HCT116 (cell line): ENCODE measurements at regions not wholly inside any gene's neighbourhood (a gene's known extent, or its start where the extent isn't known, plus 50 kb on each side); places are given as distances from the start of the nearest gene placed in this dataset.

ENCODE experiments used
- ATAC-seq: fragments of 200-7000 bp; cut with Tn5 transposase; 2 replicates; pipeline ENCODE4 v1.9.1; 2020; ENCODE audit warnings: mild to moderate bottlenecking, moderate library complexity
- BruUV-seq: library from RNA; stranded (reverse); fragments of 400-500 nt; replicated peaks from 2 replicates; lab custom pipeline; 2021; lab: Mats Ljungman, UMichigan
- CTCF ChIA-PET: fragments of 300-600 bp; sonication (Branson Sonifier 250); formaldehyde crosslinking; loops from one replicate; lab custom pipeline; 2021; ENCODE audit warnings: antibody characterized with exemption; lab: Charles Lee
- POLR2A ChIA-PET: fragments of 300-600, 350-600 bp; sonication (Branson Sonifier 250); formaldehyde crosslinking; loops from one replicate; lab custom pipeline; 2021; ENCODE audit warnings: antibody characterized with exemption; lab: Charles Lee
- RAD21 ChIA-PET, 2 experiments: fragments of 300-600 bp; sonication (Branson Sonifier 250); formaldehyde crosslinking; loops; one replicate each; lab custom pipeline; 2023; ENCODE audit warnings: low total read pairs in 2 of 2; ENCODE audit not compliant: uncharacterized antibody in 2 of 2, unreplicated experiment in 2 of 2, low non-redundant PET in 1 of 2; lab: Charles Lee
- DNase-seq: peaks from one replicate; pipeline ENCODE4 v3.0.0-alpha.2; 2010; ENCODE audit warnings: low read depth, low spot score
- H2AFZ ChIP-seq: fragments of 200-600 bp; shearing (Covaris generic), sonication (generic); 2 replicates; pipeline ENCODE4 v1.6.1; 2017; ENCODE audit warnings: low read depth, mixed run types, mixed read lengths, antibody characterized with exemption, low read length; ENCODE audit not compliant: poor library complexity, severe bottlenecking
- H3K27ac ChIP-seq: 2 replicates; pipeline ENCODE4 v1.5.1; 2012; ENCODE audit warnings: low read depth, low read length
- H3K27me3 ChIP-seq: fragments of 200-600 bp; sonication (generic); 2 replicates; pipeline ENCODE4 v1.6.1; 2016; ENCODE audit warnings: mixed run types, low read length, mixed read lengths; ENCODE audit not compliant: insufficient read depth
- H3K36me3 ChIP-seq, 2 experiments: fragments of 200-500 bp in 1 of 2; fragments of 200-600 bp in 1 of 2; sonication (Bioruptor generic) in 1 of 2; sonication (generic) in 1 of 2; 2 replicates each; pipeline versions ENCODE4 v1.5.1 to v1.6.1; 2014 to 2016; ENCODE audit warnings: low read length in 2 of 2, inconsistent platforms in 1 of 2, mixed read lengths in 1 of 2, mixed run types in 1 of 2; ENCODE audit not compliant: insufficient read depth in 2 of 2, control insufficient read depth in 1 of 2
- H3K4me1 ChIP-seq, 2 experiments: fragments of 200-600 bp in 1 of 2; sonication (generic) in 1 of 2; 2 replicates each; pipeline versions ENCODE4 v1.5.1 to v1.6.1; 2012 to 2017; ENCODE audit warnings: low read length in 2 of 2, inconsistent platforms in 1 of 2, mild to moderate bottlenecking in 1 of 2, mixed read lengths in 1 of 2, mixed run types in 1 of 2, moderate library complexity in 1 of 2; ENCODE audit not compliant: insufficient read depth in 2 of 2, control insufficient read depth in 1 of 2
- H3K4me2 ChIP-seq: fragments of 200-600 bp; sonication (generic); 2 replicates; pipeline ENCODE4 v1.6.1; 2017; ENCODE audit warnings: mixed run types, low read length, mixed read lengths
- H3K4me3 ChIP-seq, 2 experiments: fragments of 200-600 bp in 1 of 2; sonication (generic) in 1 of 2; replicated peaks in 1 of 2; 2 replicates each; pipeline ENCODE4 v1.5.1; 2011 to 2016; ENCODE audit warnings: low read length in 2 of 2, control low read depth in 1 of 2, low read depth in 1 of 2, mild to moderate bottlenecking in 1 of 2, mixed read lengths in 1 of 2, mixed run types in 1 of 2
- H3K79me2 ChIP-seq: fragments of 200-600 bp; sonication (generic); 2 replicates; pipeline ENCODE4 v1.6.1; 2017; ENCODE audit warnings: mild to moderate bottlenecking, mixed run types, low read length, moderate library complexity, mixed read lengths; ENCODE audit not compliant: insufficient read depth
- H3K9ac ChIP-seq: fragments of 200-600 bp; sonication (generic); 2 replicates; pipeline ENCODE4 v1.6.1; 2016; ENCODE audit warnings: low read length, mixed read lengths
- H3K9me2 ChIP-seq: fragments of 200-600 bp; sonication (generic), shearing (Covaris generic); 2 replicates; pipeline ENCODE4 v1.6.1; 2017; ENCODE audit warnings: mixed run types, mild to moderate bottlenecking, moderate library complexity; ENCODE audit not compliant: insufficient read depth
- H3K9me3 ChIP-seq, 2 experiments: fragments of 200-500 bp in 1 of 2; fragments of 200-600 bp in 1 of 2; sonication (Bioruptor generic) in 1 of 2; sonication (generic) in 1 of 2; 2 replicates each; pipeline ENCODE4 v1.6.1; 2014 to 2017; ENCODE audit warnings: low read length in 2 of 2, mixed read lengths in 2 of 2, inconsistent platforms in 1 of 2, low read depth in 1 of 2, mild to moderate bottlenecking in 1 of 2, mixed run types in 1 of 2, moderate library complexity in 1 of 2; ENCODE audit not compliant: control insufficient read depth in 1 of 2, insufficient read depth in 1 of 2
- H4K20me1 ChIP-seq: fragments of 200-600 bp; sonication (generic), shearing (Covaris generic); 2 replicates; pipeline ENCODE4 v1.6.1; 2017; ENCODE audit warnings: mixed run types, mild to moderate bottlenecking, moderate library complexity; ENCODE audit not compliant: insufficient read depth
- CBX3 ChIP-seq: IDR thresholded peaks from 2 replicates; pipeline ENCODE4 v1.6.1; 2012; ENCODE audit warnings: low read depth
- EGR1 ChIP-seq: IDR thresholded peaks from 2 replicates; pipeline ENCODE4 v1.6.1; 2012; ENCODE audit warnings: low read depth
- EZH2 ChIP-seq: fragments of 200-600 bp; sonication (generic); IDR thresholded peaks from 2 replicates; pipeline ENCODE4 v1.6.1; 2017; ENCODE audit warnings: antibody characterized with exemption, mixed run types
- EZH2phosphoT487 ChIP-seq: fragments of 200-600 bp; IDR thresholded peaks from 2 replicates; pipeline ENCODE4 v1.6.1; 2018; ENCODE audit warnings: antibody characterized with exemption, borderline replicate concordance
- FOSL1 ChIP-seq: IDR thresholded peaks from 2 replicates; pipeline ENCODE4 v1.6.1; 2012; ENCODE audit warnings: low read depth
- JUND ChIP-seq: IDR thresholded peaks from 2 replicates; pipeline ENCODE4 v1.6.1; 2012
- MAX ChIP-seq: IDR thresholded peaks from 2 replicates; pipeline ENCODE4 v1.6.1; 2012
- POLR2AphosphoS5 ChIP-seq: IDR thresholded peaks from 2 replicates; pipeline ENCODE4 v1.6.1; 2011; ENCODE audit warnings: mild to moderate bottlenecking, low read depth, low read length, moderate library complexity
- REST ChIP-seq: IDR thresholded peaks from 2 replicates; pipeline ENCODE4 v1.6.1; 2012; ENCODE audit warnings: low read depth
- SIN3A ChIP-seq: IDR thresholded peaks from 2 replicates; pipeline ENCODE4 v1.6.1; 2012; ENCODE audit warnings: low read depth
- SP1 ChIP-seq: IDR thresholded peaks from 2 replicates; pipeline ENCODE4 v1.6.1; 2012; ENCODE audit warnings: low read depth
- TCF7L2 ChIP-seq: IDR thresholded peaks from 2 replicates; pipeline ENCODE4 v1.7.0; 2011; ENCODE audit warnings: borderline replicate concordance, inconsistent platforms; ENCODE audit not compliant: insufficient read depth, insufficient read length; ENCODE audit errors: extremely low read depth
- YY1 ChIP-seq: IDR thresholded peaks from 2 replicates; pipeline ENCODE4 v1.6.1; 2011; ENCODE audit warnings: low read length, low read depth, moderate library complexity, mild to moderate bottlenecking; ENCODE audit not compliant: insufficient replicate concordance; ENCODE audit errors: extremely low read depth
- ZFX ChIP-seq: fragments of 450-650 bp; IDR thresholded peaks from 2 replicates; pipeline ENCODE4 v1.6.1; 2017
- ZNF274 ChIP-seq: fragments of 200-500 bp; sonication (Bioruptor generic); IDR thresholded peaks from 2 replicates; pipeline ENCODE4 v1.6.1; 2014; ENCODE audit warnings: mild to moderate bottlenecking, low read depth, low read length, inconsistent platforms
- intact Hi-C: fragments of 100-400 bp; cut with micrococcal nuclease; formaldehyde crosslinking; loops from 2 replicates; pipeline ENCODE4 v1.10.0; 2022
- TF ChIP-seq, protein P1 (sequence below), 3 experiments: fragments of 200-600 bp in 1 of 3; sonication (generic) in 1 of 3; IDR thresholded peaks in 2 of 3; conservative IDR thresholded peaks in 1 of 3; 2 replicates each; pipeline ENCODE4 v1.5.1; 2012 to 2017; ENCODE audit warnings: low read depth in 2 of 3, low read length in 2 of 3, antibody characterized with exemption in 1 of 3, borderline replicate concordance in 1 of 3, control low read depth in 1 of 3, mild to moderate bottlenecking in 1 of 3, mixed read lengths in 1 of 3, mixed run types in 1 of 3, moderate library complexity in 1 of 3; ENCODE audit not compliant: insufficient read depth in 1 of 3
- TF ChIP-seq, protein P2 (sequence below): IDR thresholded peaks from 2 replicates; pipeline ENCODE4 v1.6.1; 2011; ENCODE audit warnings: mild to moderate bottlenecking, low read length, moderate library complexity; ENCODE audit not compliant: insufficient replicate concordance; ENCODE audit errors: extremely low read depth

GRCh38 chr14:37650356-37651037 lies 55.1 kb downstream of the TTC6 start:
- intact Hi-C loops, result no loop called here

More at GRCh38 chr14:37650356-37651037, 55.1 kb downstream of the TTC6 start:
- RAD21 ChIA-PET, result no interaction called here
- TF ChIP-seq ZNF274 (no peak), EZH2phosphoT487 (no peak), EGR1 (no peak), SIN3A (no peak), FOSL1 (no peak), POLR2AphosphoS5 (no peak), ZFX (no peak), MAX (no peak), REST (no peak), TCF7L2 (no peak), SP1 (no peak), YY1 (no peak), CBX3 (no peak), EZH2 (no peak), JUND (no peak)
- TF ChIP-seq, protein P1, sequence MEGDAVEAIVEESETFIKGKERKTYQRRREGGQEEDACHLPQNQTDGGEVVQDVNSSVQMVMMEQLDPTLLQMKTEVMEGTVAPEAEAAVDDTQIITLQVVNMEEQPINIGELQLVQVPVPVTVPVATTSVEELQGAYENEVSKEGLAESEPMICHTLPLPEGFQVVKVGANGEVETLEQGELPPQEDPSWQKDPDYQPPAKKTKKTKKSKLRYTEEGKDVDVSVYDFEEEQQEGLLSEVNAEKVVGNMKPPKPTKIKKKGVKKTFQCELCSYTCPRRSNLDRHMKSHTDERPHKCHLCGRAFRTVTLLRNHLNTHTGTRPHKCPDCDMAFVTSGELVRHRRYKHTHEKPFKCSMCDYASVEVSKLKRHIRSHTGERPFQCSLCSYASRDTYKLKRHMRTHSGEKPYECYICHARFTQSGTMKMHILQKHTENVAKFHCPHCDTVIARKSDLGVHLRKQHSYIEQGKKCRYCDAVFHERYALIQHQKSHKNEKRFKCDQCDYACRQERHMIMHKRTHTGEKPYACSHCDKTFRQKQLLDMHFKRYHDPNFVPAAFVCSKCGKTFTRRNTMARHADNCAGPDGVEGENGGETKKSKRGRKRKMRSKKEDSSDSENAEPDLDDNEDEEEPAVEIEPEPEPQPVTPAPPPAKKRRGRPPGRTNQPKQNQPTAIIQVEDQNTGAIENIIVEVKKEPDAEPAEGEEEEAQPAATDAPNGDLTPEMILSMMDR (IDR thresholded peaks at IDR 0.05 in 2 of 3, conservative IDR thresholded peaks at IDR 0.05 in 1 of 3; ENCODE audit: borderline replicate concordance in 1 of 3, insufficient read depth in 1 of 3, low read depth in 2 of 3, low read length in 2 of 3), result no peak
- TF ChIP-seq, protein P2, sequence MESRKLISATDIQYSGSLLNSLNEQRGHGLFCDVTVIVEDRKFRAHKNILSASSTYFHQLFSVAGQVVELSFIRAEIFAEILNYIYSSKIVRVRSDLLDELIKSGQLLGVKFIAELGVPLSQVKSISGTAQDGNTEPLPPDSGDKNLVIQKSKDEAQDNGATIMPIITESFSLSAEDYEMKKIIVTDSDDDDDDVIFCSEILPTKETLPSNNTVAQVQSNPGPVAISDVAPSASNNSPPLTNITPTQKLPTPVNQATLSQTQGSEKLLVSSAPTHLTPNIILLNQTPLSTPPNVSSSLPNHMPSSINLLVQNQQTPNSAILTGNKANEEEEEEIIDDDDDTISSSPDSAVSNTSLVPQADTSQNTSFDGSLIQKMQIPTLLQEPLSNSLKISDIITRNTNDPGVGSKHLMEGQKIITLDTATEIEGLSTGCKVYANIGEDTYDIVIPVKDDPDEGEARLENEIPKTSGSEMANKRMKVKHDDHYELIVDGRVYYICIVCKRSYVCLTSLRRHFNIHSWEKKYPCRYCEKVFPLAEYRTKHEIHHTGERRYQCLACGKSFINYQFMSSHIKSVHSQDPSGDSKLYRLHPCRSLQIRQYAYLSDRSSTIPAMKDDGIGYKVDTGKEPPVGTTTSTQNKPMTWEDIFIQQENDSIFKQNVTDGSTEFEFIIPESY, result no peak
- H3K4me2 ChIP-seq, result no peak overlapping the region
- no peaks in the 10 kb centered on the region for H3K27me3 ChIP-seq
- no peak for DNase-seq
- H3K27ac ChIP-seq, result no peak overlapping the region
- CTCF ChIA-PET, result interaction anchor here (0.7 kb wide), 1 partner anchor 224 kb away, joined by 3 read pairs; no protein-coding TSS in a partner anchor
- no peaks in the 10 kb centered on the region for H3K9me2 ChIP-seq
- H2AFZ ChIP-seq, result no peak overlapping the region
- POLR2A ChIA-PET, result no interaction called here
- no peaks in the 10 kb centered on the region for H3K36me3 ChIP-seq
- H3K9me3 ChIP-seq, result no peaks in the 10 kb centered on the region
- peaks cover 0 to 8% of the 10 kb centered on the region in 2 experiments; a peak in 2 of 4 replicates for H3K4me1 ChIP-seq
- H3K4me3 ChIP-seq, result no peak overlapping the region
- BruUV-seq, result no TSS peak
- ATAC-seq, result no peak
- H4K20me1 ChIP-seq, result no peaks in the 10 kb centered on the region
- no peak overlapping the region for H3K9ac ChIP-seq
- H3K79me2 ChIP-seq, result no peaks in the 10 kb centered on the region
